ENCODE measurements at regions not wholly inside any gene's neighbourhood (a gene's known extent, or its start where the extent isn't known, plus 50 kb on each side); places are given as distances from the start of the nearest gene placed in this dataset.

GRCh38 chr21:38990424-38990794, 184.7 kb downstream of the ETS2 start:
- Mint-ChIP-seq H3K4me1 (ENCODE audit: unreplicated experiment) (peaks cover 83% of the 10 kb centered on the region), H3K9me3 (ENCODE audit: unreplicated experiment) (no peaks in the 10 kb centered on the region), H3K27me3 (ENCODE audit: unreplicated experiment) (peaks cover 8% of the 10 kb centered on the region), H3K36me3 (ENCODE audit: unreplicated experiment) (no peaks in the 10 kb centered on the region), H3K4me3 (ENCODE audit: unreplicated experiment) (no peak overlapping the region), H3K27ac (ENCODE audit: unreplicated experiment) (peak overlapping the region; percentile 72)
- no peak for DNase-seq (ENCODE audit: extremely low spot score, unreplicated experiment)
- no peak for TF ChIP-seq CTCF (IDR thresholded peaks at IDR 0.05)

GRCh38 chr21:38989745-38990423, 184.2 kb downstream of the ETS2 start:
- Mint-ChIP-seq H3K27me3 (ENCODE audit: unreplicated experiment) (peaks cover 8% of the 10 kb centered on the region), H3K4me3 (ENCODE audit: unreplicated experiment) (peak overlapping the region; percentile 18), H3K27ac (ENCODE audit: unreplicated experiment) (peak overlapping the region; percentile 72), H3K4me1 (ENCODE audit: unreplicated experiment) (peaks cover 87% of the 10 kb centered on the region), H3K36me3 (ENCODE audit: unreplicated experiment) (no peaks in the 10 kb centered on the region), H3K9me3 (ENCODE audit: unreplicated experiment) (no peaks in the 10 kb centered on the region)
- no peak for DNase-seq (ENCODE audit: extremely low spot score, unreplicated experiment)
- no peak for TF ChIP-seq CTCF (IDR thresholded peaks at IDR 0.05)

- TF ChIP-seq CTCF (IDR thresholded peaks at IDR 0.05): no peak
- H3K27me3 Mint-ChIP-seq (ENCODE audit: unreplicated experiment): peaks cover 8% of the 10 kb centered on the region
- no peak for DNase-seq (ENCODE audit: extremely low spot score, unreplicated experiment)
- H3K4me1 Mint-ChIP-seq (ENCODE audit: unreplicated experiment): peaks cover 87% of the 10 kb centered on the region
- no peaks in the 10 kb centered on the region for H3K36me3 Mint-ChIP-seq (ENCODE audit: unreplicated experiment)
- H3K27ac Mint-ChIP-seq (ENCODE audit: unreplicated experiment): no peak overlapping the region
- H3K9me3 Mint-ChIP-seq (ENCODE audit: unreplicated experiment): no peaks in the 10 kb centered on the region
- H3K4me3 Mint-ChIP-seq (ENCODE audit: unreplicated experiment): no peak overlapping the region
Measured at GRCh38 chr21:38989379-38989744, 183.6 kb downstream of the ETS2 start.

- no peaks in the 10 kb centered on the region for H3K36me3 Mint-ChIP-seq (ENCODE audit: unreplicated experiment)
- peaks cover 8% of the 10 kb centered on the region for H3K27me3 Mint-ChIP-seq (ENCODE audit: unreplicated experiment)
- no peak overlapping the region for H3K4me3 Mint-ChIP-seq (ENCODE audit: unreplicated experiment)
- no peak overlapping the region for H3K27ac Mint-ChIP-seq (ENCODE audit: unreplicated experiment)
- no peak for DNase-seq (ENCODE audit: extremely low spot score, unreplicated experiment)
- no peak for TF ChIP-seq CTCF (IDR thresholded peaks at IDR 0.05)
- H3K9me3 Mint-ChIP-seq (ENCODE audit: unreplicated experiment): no peaks in the 10 kb centered on the region
- peaks cover 87% of the 10 kb centered on the region for H3K4me1 Mint-ChIP-seq (ENCODE audit: unreplicated experiment)
Measured at GRCh38 chr21:38988509-38989378, 183.0 kb downstream of the ETS2 start.

Data from osteocyte (in vitro differentiated cells).